ENCODE measurements at regions not wholly inside any gene's neighbourhood (a gene's known extent, or its start where the extent isn't known, plus 50 kb on each side); places are given as distances from the start of the nearest gene placed in this dataset.
"Not testable (repeated sequence)": the region's sequence is repeated elsewhere in the genome, so short reads cannot be mapped to it uniquely, and the experiment has no call there.

DNA sequence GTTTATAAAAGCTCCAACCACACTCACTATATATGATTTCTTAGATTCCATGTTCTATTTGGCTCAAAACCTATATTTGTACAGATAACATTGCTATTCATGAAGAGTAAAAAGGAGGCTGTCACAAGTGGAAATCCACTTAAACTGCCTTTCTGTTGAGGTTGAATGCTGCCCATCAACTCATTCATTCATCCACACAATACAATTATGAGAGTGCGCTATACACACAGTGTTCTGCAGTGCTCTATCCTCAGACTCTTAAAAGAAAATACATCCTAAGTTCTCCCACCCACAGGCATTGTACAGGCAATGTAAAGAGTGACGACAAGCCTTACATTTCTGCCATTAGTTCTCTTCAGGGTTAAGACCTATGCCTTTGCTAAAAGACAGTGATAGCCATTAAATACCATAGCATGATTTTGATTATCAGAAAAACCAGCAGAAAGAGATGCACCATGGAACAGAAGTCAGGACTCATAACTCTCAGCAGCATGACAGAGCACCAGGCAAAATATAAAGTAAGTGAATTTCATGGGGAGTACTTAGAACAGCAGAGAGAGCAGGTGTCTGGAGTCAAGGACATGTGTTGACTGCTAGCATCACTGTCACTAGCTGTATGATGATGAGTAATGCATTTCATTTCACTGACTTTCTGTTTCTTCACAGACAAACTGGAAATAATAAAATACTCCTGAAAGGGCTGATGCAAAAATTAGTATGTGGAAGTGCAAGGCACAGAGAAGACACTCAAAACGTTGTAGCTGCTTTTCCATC lies 218.0 kb downstream of the RBM26 start:
- no peak for DNase-seq

DNA sequence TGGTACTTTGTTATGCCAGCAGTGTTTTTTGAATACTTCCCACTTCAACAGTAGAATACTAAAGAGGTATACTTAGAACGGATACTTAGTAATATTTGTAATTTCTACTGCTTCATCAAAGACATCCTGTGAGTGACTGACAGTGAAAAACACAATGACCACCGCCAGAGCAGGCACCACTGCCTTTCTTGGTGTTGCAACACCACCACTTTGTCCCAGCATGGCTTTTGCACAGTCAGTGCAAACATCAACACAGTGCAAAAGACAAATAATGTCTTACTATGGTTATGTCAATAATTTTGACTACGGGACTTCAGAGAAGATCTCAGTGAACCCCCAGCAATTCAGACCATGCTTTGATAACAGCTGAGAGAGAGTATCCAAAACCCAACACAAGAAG lies 220.5 kb downstream of the RBM26 start:
- DNase-seq = no peak

DNA sequence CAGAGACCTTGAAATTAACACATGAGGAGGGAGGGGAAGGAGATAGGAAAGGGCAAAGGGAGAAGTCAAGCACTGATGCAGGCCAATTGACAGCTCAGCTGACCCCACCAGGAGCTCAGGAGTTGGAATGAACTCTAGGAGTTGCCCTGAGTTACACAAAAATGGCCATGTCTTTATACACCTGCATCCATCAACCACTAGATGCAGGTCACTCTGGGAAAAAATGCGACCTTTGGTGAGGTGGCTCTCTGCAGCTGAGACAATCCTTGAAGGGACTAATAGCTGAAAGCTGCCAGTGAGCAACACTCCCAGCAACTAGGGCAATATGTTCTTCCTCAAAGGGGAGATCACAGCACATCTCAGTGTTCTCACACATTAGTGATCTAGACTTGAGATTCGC lies 222.8 kb downstream of the RBM26 start:
- no peak for DNase-seq

DNA sequence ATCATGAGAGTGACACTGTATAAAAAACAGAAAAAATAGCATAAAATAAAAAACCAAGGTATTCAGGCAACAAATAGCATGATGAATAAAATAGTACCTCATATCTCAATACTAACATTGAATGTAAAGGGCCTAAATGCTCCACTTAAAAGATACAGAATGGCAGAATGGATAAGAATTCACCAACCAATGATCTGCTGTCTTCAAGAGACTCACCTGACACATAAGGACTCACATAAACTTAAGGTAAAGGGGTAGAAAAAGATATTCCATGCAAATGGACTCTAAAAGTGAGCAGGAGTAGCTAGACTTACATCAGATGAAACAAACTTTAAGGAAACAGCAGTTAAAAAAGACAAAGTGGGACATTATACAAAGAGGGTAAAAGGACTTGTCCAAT lies 232.4 kb downstream of the RBM26 start:
- DNase-seq = not testable (repeated sequence)

GRCh38 chr13:79172924-79173323 lies 233.1 kb downstream of the RBM26 start:
- not testable (repeated sequence) for DNase-seq

GRCh38 chr13:79171141-79172061 lies 234.7 kb downstream of the RBM26 start:
- no peak for DNase-seq

DNA sequence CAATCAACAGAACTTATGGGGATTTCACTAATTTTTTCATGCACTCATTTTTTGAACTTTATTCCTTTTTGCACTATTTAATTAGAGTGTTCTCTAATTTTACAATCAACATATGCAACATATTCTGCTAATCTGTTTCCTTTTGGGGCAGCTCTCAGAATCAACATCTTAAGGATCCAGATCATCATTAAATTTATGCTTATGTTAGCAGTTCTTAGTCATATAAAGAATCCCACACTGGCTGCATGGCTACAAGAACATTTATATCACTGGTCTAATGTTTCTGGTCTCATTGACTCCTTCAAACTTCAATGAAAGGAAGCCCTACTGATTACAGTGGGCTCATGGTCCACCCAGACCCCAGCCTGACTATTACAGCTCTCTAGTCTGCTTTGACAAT lies 245.2 kb downstream of the RBM26 start:
- no peak for DNase-seq

DNA sequence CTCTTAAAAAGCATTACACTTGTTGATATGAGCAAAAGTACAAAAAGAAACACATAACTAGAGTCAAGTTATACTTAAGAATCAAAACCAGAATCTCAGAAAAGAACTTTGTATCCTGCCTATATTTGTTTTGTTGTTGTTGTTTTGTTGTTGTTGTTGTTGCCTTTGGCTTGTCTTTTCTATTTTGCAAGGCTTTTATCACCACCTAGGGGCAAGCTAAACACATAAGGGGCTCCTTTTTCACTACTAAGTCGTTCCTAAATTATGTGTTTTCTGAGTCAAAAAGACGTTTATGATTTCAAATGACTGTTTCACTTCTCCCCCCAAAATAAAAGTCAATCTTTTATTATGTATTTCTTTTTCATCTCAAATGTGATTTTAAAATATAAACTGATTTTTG lies 250.2 kb downstream of the RBM26 start:
- DNase-seq = no peak

GRCh38 chr13:79149210-79149609 lies 256.8 kb downstream of the RBM26 start:
- DNase-seq = no peak

DNA sequence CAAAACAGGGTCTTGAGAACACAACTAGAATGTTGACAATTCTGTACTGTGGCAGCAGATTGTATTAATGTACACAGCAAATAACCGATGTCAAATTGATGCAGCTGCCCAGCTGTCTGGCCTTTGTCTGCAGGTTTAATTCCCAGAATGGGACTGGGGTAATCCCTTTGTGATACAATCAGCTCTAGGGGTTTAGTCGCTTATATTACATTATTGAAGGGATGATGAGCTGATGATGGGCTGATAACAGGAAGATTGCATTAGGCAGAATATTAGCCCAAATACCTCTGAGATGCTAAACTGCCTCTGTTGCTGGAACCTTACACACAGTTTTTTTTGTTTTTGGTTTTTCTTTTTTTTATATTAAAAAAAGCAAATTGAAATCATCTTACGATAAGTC lies 265.0 kb downstream of the RBM26 start:
- no peak for DNase-seq

GRCh38 chr13:79128158-79128557 lies 277.9 kb downstream of the RBM26 start:
- DNase-seq = no peak

DNA sequence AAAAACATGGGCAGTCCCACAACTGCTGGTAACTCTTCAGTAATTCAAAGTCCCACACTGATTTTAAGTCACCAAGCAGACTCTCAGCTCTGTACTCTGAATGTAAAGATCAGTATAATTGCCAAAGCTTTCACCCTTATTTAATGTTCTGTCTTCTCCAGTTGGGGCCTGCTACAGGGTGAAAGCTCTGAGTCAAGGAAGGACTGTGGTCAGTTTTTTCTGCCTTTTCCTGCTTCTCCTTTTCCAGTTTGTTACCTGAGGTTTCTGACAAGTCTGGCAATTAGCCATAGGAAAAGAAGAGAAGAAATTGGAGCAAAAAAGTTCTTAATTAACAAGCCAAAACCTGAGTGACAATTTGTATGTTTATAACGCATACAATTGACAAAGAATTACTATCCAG lies 279.3 kb downstream of the RBM26 start:
- DNase-seq = no peak

DNA sequence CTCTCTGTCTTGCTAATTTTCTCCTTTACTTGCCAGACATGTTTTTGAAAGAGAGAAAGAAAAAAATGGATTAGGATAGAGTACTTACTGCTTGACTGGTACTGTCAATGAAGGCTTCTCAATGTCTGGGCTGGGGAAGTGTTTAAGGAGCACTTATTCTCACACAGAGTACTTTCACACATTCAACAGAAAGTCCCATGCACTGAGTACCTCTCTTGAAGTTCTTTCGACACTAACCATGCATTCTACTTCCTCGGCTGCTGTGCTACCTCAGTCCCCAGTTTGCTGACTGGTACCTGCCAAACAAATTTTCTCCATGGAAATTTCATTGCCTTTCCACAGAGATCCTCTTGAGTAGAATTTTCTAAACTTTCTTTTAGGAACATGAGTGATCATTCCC lies 281.9 kb downstream of the RBM26 start:
- DNase-seq = no peak

- DNase-seq = no peak
Observed at GRCh38 chr13:79121286-79121685, 284.8 kb downstream of the RBM26 start.

DNA sequence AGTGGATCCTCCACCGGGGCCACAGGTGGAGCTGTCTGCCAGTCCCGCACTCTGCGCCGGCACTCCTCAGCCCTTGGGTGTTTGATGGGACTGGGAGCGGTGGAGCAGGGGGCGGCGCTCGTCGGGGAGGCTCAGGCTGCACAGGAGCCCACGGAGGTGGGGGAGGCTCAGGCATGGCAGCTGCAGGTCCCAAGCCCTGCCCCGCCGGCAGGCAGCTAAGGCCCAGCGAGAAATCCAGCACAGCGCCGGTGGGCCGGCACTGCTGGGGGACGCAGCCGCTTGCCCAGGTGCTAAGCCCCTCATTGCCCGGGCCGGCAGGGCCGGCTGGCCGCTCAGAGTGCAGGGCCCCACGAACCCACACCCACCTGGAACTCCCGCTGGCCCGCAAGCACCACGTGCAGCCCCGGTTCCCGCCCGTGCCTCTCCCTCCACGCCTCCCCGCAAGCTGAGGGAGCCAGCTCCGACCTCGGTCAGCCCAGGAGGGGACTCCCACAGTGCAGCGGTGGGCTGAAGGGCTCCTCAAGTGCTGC lies 286.4 kb downstream of the RBM26 start:
- DNase-seq = no peak

DNA sequence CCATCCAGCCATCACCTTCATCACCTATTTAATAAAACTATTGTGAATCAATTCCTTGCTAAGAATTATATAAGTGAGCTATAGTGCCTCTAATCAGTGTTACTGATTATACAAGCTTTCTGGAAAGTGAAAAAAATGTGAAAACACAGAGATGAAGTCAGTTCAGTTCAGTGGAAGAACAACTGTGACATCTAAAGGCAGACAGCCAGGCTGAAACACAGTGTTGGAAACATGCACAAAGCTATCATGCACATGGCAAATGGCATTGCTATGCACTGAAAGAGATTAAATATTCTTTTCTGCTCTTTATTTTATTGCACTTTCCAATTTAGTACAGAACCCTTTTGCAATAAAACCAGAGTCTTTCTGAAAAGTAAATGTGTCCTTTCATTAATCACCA lies 294.0 kb downstream of the RBM26 start:
- no peak for DNase-seq

DNA sequence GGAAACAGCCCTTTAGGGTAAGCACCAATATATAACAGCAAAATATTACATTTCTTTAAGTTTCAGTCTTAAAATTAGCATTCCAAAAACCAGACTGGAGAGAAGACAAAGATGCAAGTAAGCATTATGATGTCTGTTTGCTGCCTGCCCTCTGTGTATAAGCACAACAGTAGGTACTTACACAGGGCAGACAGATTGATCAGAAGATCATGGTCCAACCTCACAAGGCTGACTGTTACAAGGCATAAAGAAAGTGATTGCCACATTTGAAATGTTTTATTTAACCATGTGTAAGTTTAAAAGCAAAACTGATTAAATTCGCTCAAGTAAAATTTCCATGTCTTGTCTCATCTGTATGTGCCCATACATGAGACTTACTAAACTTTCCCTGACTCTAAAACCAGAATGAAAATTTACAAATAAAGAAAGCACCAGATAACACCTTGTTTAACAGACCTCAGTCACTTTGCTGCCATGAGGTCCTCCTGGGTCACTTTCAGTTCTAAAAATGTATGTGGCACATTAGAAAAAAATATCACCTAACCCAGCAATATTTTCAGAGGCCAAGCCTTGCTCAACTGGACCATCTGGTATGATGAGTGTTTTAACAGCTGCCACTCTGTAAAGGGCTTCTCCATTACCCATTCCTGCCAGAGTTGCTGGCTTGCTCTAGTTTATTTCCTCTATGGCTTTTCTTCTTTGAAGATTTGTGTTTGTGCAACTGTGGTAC lies 297.0 kb downstream of the RBM26 start:
- no peak for DNase-seq

GRCh38 chr13:79098596-79098995 lies 307.5 kb downstream of the RBM26 start:
- no peak for DNase-seq

DNA sequence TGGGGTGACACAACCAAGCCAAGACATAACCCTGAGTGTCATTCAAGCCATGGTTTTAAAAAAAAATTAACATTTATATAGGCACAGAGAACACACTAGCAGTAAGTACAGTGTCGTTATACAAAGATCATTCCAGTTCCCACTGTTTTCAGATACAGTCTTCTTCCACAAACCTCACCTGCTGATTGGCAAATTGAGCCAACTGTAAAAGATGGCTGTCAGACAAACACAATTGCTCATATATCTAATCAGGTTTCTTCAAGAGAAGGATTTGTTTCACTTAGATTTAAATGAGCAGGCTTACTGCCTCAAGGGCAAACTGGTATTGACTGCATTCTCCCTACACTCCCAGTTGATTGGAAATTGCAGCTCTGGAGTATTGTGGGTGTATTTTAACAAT lies 308.9 kb downstream of the RBM26 start:
- DNase-seq = no peak

- DNase-seq = no peak
Observed at GRCh38 chr13:79096099-79096498, 310.0 kb downstream of the RBM26 start.

DNA sequence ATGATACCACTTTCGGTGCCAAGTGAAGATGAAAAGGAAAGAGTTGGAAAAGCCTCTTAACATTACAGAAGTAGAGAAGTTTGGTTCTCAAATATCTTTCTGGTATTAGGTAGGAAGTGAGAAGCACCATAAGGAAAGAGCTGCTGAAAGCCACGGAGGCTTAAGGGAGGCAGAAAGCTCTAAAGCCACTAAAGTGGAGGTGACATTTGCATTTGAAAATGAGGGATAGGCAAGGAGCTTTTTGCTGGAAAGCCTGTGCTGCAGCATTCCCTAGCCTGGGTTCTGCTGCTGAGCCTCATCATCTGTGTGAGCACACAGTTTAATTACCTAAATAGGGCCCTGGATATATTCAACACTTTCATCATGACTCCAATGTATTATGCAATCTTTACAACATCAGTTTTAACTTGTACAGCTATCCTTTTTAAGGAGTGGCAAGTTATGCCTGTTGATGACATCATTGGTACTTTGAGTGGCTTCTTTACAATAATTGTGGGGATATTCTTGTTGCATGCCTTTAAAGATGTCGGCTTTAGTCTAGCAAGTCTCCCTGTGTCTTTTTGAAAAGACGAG lies 315.4 kb downstream of the RBM26 start:
- DNase-seq = no peak

- DNase-seq = no peak
Observed at GRCh38 chr13:79084802-79085424, 321.1 kb downstream of the RBM26 start.

All from hematopoietic multipotent progenitor cell treated with erythropoietin and hydrocortisone succinate and interleukin-3 and kit ligand, for 6 days (in vitro differentiated cells).